ENCODE measurements at regions not wholly inside any gene's neighbourhood (a gene's known extent, or its start where the extent isn't known, plus 50 kb on each side); places are given as distances from the start of the nearest gene placed in this dataset.

DNA sequence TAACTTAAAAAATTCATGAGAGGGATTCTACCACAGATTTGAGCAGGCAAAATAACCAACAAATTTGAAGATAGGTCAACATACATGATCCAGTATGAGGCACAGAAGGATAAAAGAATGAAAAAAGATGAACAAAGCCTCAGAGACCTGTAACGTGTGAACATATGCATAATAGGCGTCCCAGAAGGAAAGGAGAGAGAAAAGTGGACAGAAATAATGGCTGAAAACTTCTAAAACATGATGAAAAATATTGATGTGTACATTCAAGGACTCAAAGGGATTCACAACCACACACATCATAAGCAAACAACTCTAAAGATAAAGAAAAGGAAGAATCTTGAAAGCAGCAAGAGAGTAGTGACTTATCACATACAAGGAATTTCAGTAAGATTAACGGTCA lies 100.1 kb upstream of the PARD3B start:
- no peaks in the 10 kb centered on the region for H3K9me3 ChIP-seq
- H3K27me3 ChIP-seq, result no peaks in the 10 kb centered on the region
- no peaks in the 10 kb centered on the region for H3K4me1 ChIP-seq
- H3K4me3 ChIP-seq, result no peak overlapping the region
- no peaks in the 10 kb centered on the region for H3K36me3 ChIP-seq
- H3K27ac ChIP-seq, result no peak overlapping the region
- no peak for DNase-seq
- no peak for TF ChIP-seq POLR2A (IDR thresholded peaks at IDR 0.05)
- TF ChIP-seq, protein P1, sequence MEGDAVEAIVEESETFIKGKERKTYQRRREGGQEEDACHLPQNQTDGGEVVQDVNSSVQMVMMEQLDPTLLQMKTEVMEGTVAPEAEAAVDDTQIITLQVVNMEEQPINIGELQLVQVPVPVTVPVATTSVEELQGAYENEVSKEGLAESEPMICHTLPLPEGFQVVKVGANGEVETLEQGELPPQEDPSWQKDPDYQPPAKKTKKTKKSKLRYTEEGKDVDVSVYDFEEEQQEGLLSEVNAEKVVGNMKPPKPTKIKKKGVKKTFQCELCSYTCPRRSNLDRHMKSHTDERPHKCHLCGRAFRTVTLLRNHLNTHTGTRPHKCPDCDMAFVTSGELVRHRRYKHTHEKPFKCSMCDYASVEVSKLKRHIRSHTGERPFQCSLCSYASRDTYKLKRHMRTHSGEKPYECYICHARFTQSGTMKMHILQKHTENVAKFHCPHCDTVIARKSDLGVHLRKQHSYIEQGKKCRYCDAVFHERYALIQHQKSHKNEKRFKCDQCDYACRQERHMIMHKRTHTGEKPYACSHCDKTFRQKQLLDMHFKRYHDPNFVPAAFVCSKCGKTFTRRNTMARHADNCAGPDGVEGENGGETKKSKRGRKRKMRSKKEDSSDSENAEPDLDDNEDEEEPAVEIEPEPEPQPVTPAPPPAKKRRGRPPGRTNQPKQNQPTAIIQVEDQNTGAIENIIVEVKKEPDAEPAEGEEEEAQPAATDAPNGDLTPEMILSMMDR (IDR thresholded peaks at IDR 0.05), result no peak
- intact Hi-C loops (cut with DNase I; ENCODE audit: low total_unique reads), result no loop called here

DNA sequence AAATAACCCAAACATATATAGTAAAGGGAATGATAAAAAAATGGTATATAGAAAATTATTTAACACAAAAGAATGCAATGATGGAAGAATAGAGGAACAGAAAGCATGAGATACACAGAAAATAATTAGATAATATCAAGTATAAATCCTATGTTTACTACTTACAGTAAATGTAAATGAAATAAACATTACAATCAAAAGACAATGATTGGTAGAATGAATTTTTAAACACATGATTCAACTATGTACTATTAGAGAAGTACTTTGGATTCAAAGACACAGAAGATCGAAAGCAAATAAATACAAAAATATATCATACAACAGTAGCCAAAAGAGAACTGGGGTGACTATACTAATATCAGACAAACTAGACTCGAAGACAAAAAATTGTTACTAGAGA lies 97.6 kb upstream of the PARD3B start:
- intact Hi-C loops (cut with DNase I; ENCODE audit: low total_unique reads), result no loop called here
- TF ChIP-seq, protein P1 (IDR thresholded peaks at IDR 0.05), result no peak
- no peak for TF ChIP-seq POLR2A (IDR thresholded peaks at IDR 0.05)
- no peak overlapping the region for H3K4me3 ChIP-seq

DNA sequence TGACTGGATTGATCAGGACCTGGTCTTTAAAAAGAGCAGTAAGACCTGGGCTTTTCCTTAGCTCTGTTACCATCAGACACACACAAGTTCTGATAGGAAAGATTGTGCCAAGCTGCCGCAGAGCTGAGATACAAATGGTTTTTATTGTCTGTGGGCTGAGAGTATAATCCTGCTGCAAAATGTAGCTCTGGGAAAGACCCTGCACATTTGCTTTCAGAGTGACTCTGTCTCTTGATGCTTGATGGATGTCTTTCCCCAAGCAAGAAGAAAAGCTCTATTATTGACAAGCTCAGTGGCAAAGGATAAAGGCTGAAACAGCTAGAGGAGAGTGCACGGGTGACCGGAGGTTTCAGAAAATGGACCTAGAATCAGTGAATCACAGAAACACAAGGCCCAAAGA lies 95.3 kb upstream of the PARD3B start:
- Histone ChIP-seq H3K4me3 (no peak overlapping the region), H3K9me3 (no peaks in the 10 kb centered on the region), H3K27me3 (no peaks in the 10 kb centered on the region), H3K36me3 (no peaks in the 10 kb centered on the region), H3K4me1 (no peaks in the 10 kb centered on the region), H3K27ac (no peak overlapping the region)
- intact Hi-C loops (cut with DNase I; ENCODE audit: low total_unique reads), result no loop called here
- no peak for TF ChIP-seq POLR2A (IDR thresholded peaks at IDR 0.05)
- DNase-seq, result no peak

More for the DNA sequence above, 97.6 kb upstream of the PARD3B start:
- H3K27ac ChIP-seq, result no peak overlapping the region
- H3K4me1 ChIP-seq, result no peaks in the 10 kb centered on the region
- H3K36me3 ChIP-seq, result no peaks in the 10 kb centered on the region
- H3K9me3 ChIP-seq, result no peaks in the 10 kb centered on the region
- DNase-seq, result no peak
- H3K27me3 ChIP-seq, result no peaks in the 10 kb centered on the region

DNA sequence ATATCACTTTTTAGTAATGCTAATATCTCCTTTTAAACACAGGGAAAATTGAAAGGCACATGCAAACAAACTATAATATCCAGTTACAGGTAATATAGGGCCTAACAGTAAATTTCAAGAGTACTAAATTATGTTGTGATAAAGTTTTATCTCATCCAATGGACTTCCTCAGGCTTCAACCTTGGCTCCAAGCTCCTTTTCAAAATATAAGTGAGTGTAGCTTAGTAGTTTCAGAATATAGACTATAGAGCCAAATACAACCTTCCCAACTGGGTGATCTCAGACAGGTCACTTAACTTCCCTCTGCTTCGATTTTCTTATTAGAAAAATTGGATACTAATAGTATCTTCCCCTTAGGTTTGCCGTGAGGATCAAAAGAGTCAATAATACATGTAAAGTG lies 93.5 kb upstream of the PARD3B start:
- Histone ChIP-seq H3K4me3 (no peak overlapping the region), H3K36me3 (no peaks in the 10 kb centered on the region), H3K4me1 (no peaks in the 10 kb centered on the region), H3K9me3 (no peaks in the 10 kb centered on the region), H3K27ac (peak overlapping the region; percentile 19 to 39), H3K27me3 (no peaks in the 10 kb centered on the region)
- intact Hi-C loops (cut with DNase I; ENCODE audit: low total_unique reads), result no loop called here
- TF ChIP-seq, protein P1 (IDR thresholded peaks at IDR 0.05), result no peak
- no peak for DNase-seq

DNA sequence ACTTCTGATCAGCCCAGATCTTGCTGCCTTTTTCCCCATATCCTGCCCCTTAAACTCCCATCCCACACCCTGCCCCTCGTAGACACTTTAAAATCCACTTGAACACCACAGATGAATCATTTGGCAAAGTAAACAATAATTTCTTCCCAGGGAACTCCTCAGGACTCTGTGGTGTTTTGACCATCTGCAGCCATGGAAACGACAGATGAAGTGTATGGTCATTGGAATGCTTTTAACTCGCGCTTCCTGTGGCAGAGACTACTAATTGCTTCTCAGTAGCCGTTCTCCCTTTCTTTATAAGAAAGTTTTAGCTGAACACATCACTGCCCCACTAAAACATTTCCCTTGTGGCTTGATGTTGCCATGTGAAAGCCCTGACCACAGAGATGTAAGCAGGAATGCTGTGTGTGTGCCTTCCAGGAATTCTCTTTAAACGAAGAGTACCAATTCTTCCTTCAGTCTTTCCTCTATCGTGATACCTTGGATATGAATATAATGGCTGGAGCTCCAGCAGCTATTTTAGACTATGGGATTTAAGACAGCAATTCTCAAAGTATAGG lies 92.7 kb upstream of the PARD3B start:
- intact Hi-C loops (cut with DNase I; ENCODE audit: low total_unique reads), result no loop called here

More for the DNA sequence above, 92.7 kb upstream of the PARD3B start:
- TF ChIP-seq, protein P1 (IDR thresholded peaks at IDR 0.05), result no peak
- TF ChIP-seq POLR2A (IDR thresholded peaks at IDR 0.05), result no peak
- Histone ChIP-seq H3K27ac (peak overlapping the region; percentile 19 to 39), H3K27me3 (no peaks in the 10 kb centered on the region), H3K9me3 (no peaks in the 10 kb centered on the region), H3K4me1 (no peaks in the 10 kb centered on the region), H3K36me3 (no peaks in the 10 kb centered on the region), H3K4me3 (no peak overlapping the region)
- peak; percentile 28 to 42 for DNase-seq

Measured in uterus (tissue), 3 donors.